Stomach (tissue), 8 donors: ENCODE measurements at regions not wholly inside any gene's neighbourhood (a gene's known extent, or its start where the extent isn't known, plus 50 kb on each side); places are given as distances from the start of the nearest gene placed in this dataset.
A peak's percentile ranks its signal among the peaks of the same experiment; 100 is the strongest.

Experiments
- DNase-seq, 2 donors: peaks; one replicate each; pipeline versions ENCODE4 v3.0.0 to v3.0.0-alpha.2; 2013 to 2019
- H3K27ac ChIP-seq, 5 donors: fragments of 200-600 bp in 4 of 5; sonication (generic) in 4 of 5; one replicate each; pipeline ENCODE4 v1.5.1; 2013 to 2019; ENCODE audit warnings: mild to moderate bottlenecking in 1 of 5, moderate library complexity in 1 of 5
- H3K27me3 ChIP-seq, 3 donors: fragments of 200-600 bp; sonication (generic); one replicate each; pipeline ENCODE4 v1.5.1; 2017 to 2019; ENCODE audit warnings: mixed run types in 1 of 3
- H3K36me3 ChIP-seq, 4 donors: fragments of 200-600 bp; sonication (generic); 1 replicate in 3 of 4; 2 replicates in 1 of 4; pipeline ENCODE4 v1.5.1; 2016 to 2019
- H3K4me1 ChIP-seq, 4 donors: fragments of 200-600 bp; sonication (generic); one replicate each; pipeline ENCODE4 v1.5.1; 2016 to 2019
- H3K4me3 ChIP-seq, 4 donors: fragments of 200-600 bp; sonication (generic) in 3 of 4; one replicate each; pipeline ENCODE4 v1.5.1; 2016 to 2019; ENCODE audit warnings: mild to moderate bottlenecking in 1 of 4
- H3K9me3 ChIP-seq, 4 donors: fragments of 200-600 bp; sonication (generic); one replicate each; pipeline ENCODE4 v1.5.1; 2016 to 2019
- EP300 ChIP-seq: sonication (generic); formaldehyde crosslinking; IDR thresholded peaks from one replicate; pipeline ENCODE4 v1.6.1; 2017; ENCODE audit warnings: antibody characterized with exemption
- POLR2A ChIP-seq, 4 donors: fragments of 450-650 bp; IDR thresholded peaks; one replicate each; pipeline ENCODE4 v1.6.1; 2016; ENCODE audit warnings: antibody characterized with exemption in 4 of 4, control low read depth in 2 of 4, mild to moderate bottlenecking in 1 of 4, moderate library complexity in 1 of 4
- POLR2AphosphoS5 ChIP-seq, 3 donors: sonication (generic); formaldehyde crosslinking; IDR thresholded peaks; one replicate each; pipeline ENCODE4 v1.6.1; 2016; ENCODE audit warnings: antibody characterized with exemption in 3 of 3
- WGBS, 5 donors: extraction: QIAGEN DNeasy Blood & Tissue Kit in 3 of 5; methylation state at CpG; one replicate each; pipeline versions ENCODE4 v1.1.5 to v1.1.7; 2013 to 2018; 5-methylcytosine and 5-hydroxymethylcytosine counted together
- intact Hi-C: fragments of 100-400 bp; cut with DNase I; formaldehyde crosslinking; loops from one replicate; pipeline ENCODE4 v1.15.1; 2023; ENCODE audit warnings: low total_unique reads
- TF ChIP-seq, protein P1 (sequence below), 7 experiments: fragments of 450-650 bp in 4 of 7; fragments of 200-600 bp in 3 of 7; sonication (generic) in 3 of 7; IDR thresholded peaks; one replicate each; pipeline ENCODE4 v1.5.1; 2016 to 2019; ENCODE audit warnings: antibody characterized with exemption in 7 of 7, control low read depth in 2 of 7, mild to moderate bottlenecking in 1 of 7
- donor health status: healthy with polysubstance abuse.
- donor health status: Bipolar disorder and iron deficiency.
- donor health status: healthy.

- Histone ChIP-seq H3K27ac (no peak overlapping the region), H3K4me1 (no peaks in the 10 kb centered on the region), H3K9me3 (no peaks in the 10 kb centered on the region), H3K36me3 (no peaks in the 10 kb centered on the region), H3K4me3 (no peak overlapping the region), H3K27me3 (no peaks in the 10 kb centered on the region)
- no peak for DNase-seq
- WGBS, 5 donors = 64 to 89% (median 87%) methylated on average over 6 of the region's 6 CpGs
- TF ChIP-seq EP300 (no peak), POLR2AphosphoS5 (IDR thresholded peaks at IDR 0.05) (no peak), POLR2A (IDR thresholded peaks at IDR 0.05) (no peak)
- TF ChIP-seq, protein P1, sequence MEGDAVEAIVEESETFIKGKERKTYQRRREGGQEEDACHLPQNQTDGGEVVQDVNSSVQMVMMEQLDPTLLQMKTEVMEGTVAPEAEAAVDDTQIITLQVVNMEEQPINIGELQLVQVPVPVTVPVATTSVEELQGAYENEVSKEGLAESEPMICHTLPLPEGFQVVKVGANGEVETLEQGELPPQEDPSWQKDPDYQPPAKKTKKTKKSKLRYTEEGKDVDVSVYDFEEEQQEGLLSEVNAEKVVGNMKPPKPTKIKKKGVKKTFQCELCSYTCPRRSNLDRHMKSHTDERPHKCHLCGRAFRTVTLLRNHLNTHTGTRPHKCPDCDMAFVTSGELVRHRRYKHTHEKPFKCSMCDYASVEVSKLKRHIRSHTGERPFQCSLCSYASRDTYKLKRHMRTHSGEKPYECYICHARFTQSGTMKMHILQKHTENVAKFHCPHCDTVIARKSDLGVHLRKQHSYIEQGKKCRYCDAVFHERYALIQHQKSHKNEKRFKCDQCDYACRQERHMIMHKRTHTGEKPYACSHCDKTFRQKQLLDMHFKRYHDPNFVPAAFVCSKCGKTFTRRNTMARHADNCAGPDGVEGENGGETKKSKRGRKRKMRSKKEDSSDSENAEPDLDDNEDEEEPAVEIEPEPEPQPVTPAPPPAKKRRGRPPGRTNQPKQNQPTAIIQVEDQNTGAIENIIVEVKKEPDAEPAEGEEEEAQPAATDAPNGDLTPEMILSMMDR (IDR thresholded peaks at IDR 0.05) = no peak
- intact Hi-C loops = no loop called here
These were observed 105.5 kb downstream of the LYPLAL1 start for GRCh38 chr1:219279017-219279770.

DNA sequence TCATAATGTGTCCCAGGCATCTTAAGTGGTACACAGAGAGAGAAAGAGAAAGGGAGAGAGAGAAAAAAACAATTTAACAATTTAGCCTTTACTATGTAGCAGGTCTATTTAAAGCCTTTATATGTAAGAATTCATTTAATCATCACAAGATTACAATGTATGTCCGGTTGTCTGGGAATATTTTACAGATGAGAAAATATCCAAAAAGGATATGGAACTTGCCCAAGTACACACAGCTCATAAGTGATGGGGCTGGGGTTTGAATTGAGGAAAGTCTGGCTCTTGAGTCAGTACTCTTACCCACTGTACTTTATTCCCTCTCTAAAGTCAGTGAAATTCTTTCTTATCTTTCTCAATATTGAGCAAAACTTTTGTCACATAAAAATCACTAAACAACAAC lies 104.6 kb downstream of the LYPLAL1 start:
- H3K9me3 ChIP-seq = no peaks in the 10 kb centered on the region
- H3K36me3 ChIP-seq = no peaks in the 10 kb centered on the region
- no peaks in the 10 kb centered on the region for H3K4me1 ChIP-seq
- no peak overlapping the region for H3K4me3 ChIP-seq
- H3K27me3 ChIP-seq = no peaks in the 10 kb centered on the region
- intact Hi-C loops = no loop called here
- WGBS, 5 donors = 58 to 88% (median 84%) methylated on average over 1 of the region's 1 CpG
- DNase-seq = no peak
- no peak overlapping the region for H3K27ac ChIP-seq
- TF ChIP-seq, protein P1 (IDR thresholded peaks at IDR 0.05) = no peak
- no peak for TF ChIP-seq EP300
- no peak for TF ChIP-seq POLR2A (IDR thresholded peaks at IDR 0.05)
- no peak for TF ChIP-seq POLR2AphosphoS5 (IDR thresholded peaks at IDR 0.05)

DNA sequence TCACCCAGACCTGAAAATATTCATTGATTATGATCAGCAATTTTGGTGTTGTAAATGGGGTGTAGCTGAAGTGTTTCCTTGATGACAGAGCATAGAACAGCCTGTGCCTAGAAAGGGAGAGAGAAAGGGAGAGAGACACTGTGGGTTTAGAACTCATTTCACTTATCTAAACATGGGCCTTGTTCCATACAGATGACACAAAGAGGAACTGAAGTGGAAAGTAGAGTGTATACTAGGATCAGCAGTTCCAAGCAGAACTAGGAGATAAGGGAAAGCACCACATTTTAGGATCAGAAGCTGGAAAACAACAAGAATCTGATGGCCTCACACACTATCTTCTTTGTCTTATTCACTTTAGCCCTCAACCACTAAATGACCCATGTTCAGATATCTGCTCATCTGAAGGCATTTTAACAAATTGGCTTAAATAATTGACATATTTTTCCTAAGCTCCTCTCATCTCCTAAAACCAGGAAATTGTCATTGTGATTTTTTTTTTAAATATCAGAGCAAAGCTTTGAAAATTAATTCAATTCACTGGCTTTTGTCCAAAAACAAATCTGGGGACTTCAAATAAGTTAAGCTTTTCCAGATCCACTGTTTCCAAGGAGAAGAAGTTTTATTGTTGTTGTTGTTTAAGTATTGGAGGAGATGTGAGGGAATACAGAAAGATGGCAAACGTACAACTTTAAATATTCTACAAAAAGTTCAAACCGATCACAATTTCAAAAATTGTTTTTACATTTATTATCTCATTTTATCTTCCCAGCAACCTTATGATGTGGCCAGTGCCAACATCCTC lies 103.8 kb downstream of the LYPLAL1 start:
- intact Hi-C loops = no loop called here

GRCh38 chr1:219276049-219276738 lies 102.5 kb downstream of the LYPLAL1 start:
- TF ChIP-seq EP300 (no peak), POLR2AphosphoS5 (IDR thresholded peaks at IDR 0.05) (no peak), POLR2A (IDR thresholded peaks at IDR 0.05) (no peak)
- TF ChIP-seq, protein P1 (IDR thresholded peaks at IDR 0.05) = no peak
- Histone ChIP-seq H3K36me3 (no peaks in the 10 kb centered on the region), H3K27me3 (no peaks in the 10 kb centered on the region), H3K9me3 (no peaks in the 10 kb centered on the region), H3K27ac (no peak overlapping the region), H3K4me1 (peaks cover 0 to 10% (median 4%) of the 10 kb centered on the region in 4 donors), H3K4me3 (no peak overlapping the region)
- DNase-seq = no peak
- 77 to 92% (median 86%) methylated on average over 5 of the region's 5 CpGs for WGBS, 5 donors
- intact Hi-C loops = no loop called here

More for the DNA sequence above, 103.8 kb downstream of the LYPLAL1 start:
- WGBS, 5 donors = 75 to 91% (median 84%) methylated on average over 2 of the region's 2 CpGs
- Histone ChIP-seq H3K9me3 (no peaks in the 10 kb centered on the region), H3K36me3 (no peaks in the 10 kb centered on the region), H3K27ac (no peak overlapping the region), H3K27me3 (no peaks in the 10 kb centered on the region), H3K4me3 (no peak overlapping the region), H3K4me1 (no peaks in the 10 kb centered on the region)
- peak in 1 of 2 donors; percentile 26 for DNase-seq
- TF ChIP-seq, protein P1 (IDR thresholded peaks at IDR 0.05) = no peak
- TF ChIP-seq POLR2AphosphoS5 (IDR thresholded peaks at IDR 0.05) (no peak), EP300 (no peak), POLR2A (IDR thresholded peaks at IDR 0.05) (no peak)
